ENCODE measurements at regions not wholly inside any gene's neighbourhood (a gene's known extent, or its start where the extent isn't known, plus 50 kb on each side); places are given as distances from the start of the nearest gene placed in this dataset.

GRCh38 chr14:26984311-26985177 lies 386.7 kb upstream of the NOVA1 start:
- no peaks in the 10 kb centered on the region for H3K9me3 ChIP-seq
- DNase-seq (peak in 4 of 5 donors; percentile 18 to 52 (median 32)), ATAC-seq (peak in 1 of 4 donors; percentile 59)
- peak; percentile 44 to 75 (median 60) for TF ChIP-seq CTCF (IDR thresholded peaks at IDR 0.05)
- no peak for TF ChIP-seq POLR2A (IDR thresholded peaks at IDR 0.05)
- no peak overlapping the region for H3K27ac ChIP-seq
- no peaks in the 10 kb centered on the region for H3K4me1 ChIP-seq
- H3K4me3 ChIP-seq, result no peak overlapping the region
- no peaks in the 10 kb centered on the region for H3K27me3 ChIP-seq
- WGBS, 4 donors, result 25 to 36% (median 29%) methylated on average over 9 of the region's 9 CpGs
- intact Hi-C loops (cut with DNase I), result loop anchor here in 5 of 10 donors (5.0 to 10.0 kb wide), 2 partner anchors 590 to 592 kb away; no protein-coding TSS in a partner anchor
- H3K36me3 ChIP-seq, result no peaks in the 10 kb centered on the region

GRCh38 chr14:26987744-26988363 lies 390.0 kb upstream of the NOVA1 start:
- intact Hi-C loops (cut with DNase I), result loop anchor here in 3 of 10 donors (10.0 kb wide), 1 partner anchor 593 kb away; no protein-coding TSS in a partner anchor

GRCh38 chr14:26990946-26991345 lies 393.1 kb upstream of the NOVA1 start:
- no peak overlapping the region for H3K4me3 ChIP-seq
- ATAC-seq, result no peak
- no peak overlapping the region for H3K27ac ChIP-seq
- no peaks in the 10 kb centered on the region for H3K36me3 ChIP-seq
- no peak for DNase-seq
- H3K9me3 ChIP-seq, result no peaks in the 10 kb centered on the region
- TF ChIP-seq POLR2A (IDR thresholded peaks at IDR 0.05) (no peak), CTCF (IDR thresholded peaks at IDR 0.05) (no peak)
- no peaks in the 10 kb centered on the region for H3K4me1 ChIP-seq
- no peaks in the 10 kb centered on the region for H3K27me3 ChIP-seq
- intact Hi-C loops (cut with DNase I), result no loop called here

More at GRCh38 chr14:26987744-26988363, 390.0 kb upstream of the NOVA1 start:
- DNase-seq (no peak), ATAC-seq (no peak)
- WGBS, 4 donors, result 74 to 79% (median 77%) methylated on average over 7 of the region's 7 CpGs
- Histone ChIP-seq H3K9me3 (no peaks in the 10 kb centered on the region), H3K27ac (no peak overlapping the region), H3K27me3 (no peaks in the 10 kb centered on the region), H3K4me3 (no peak overlapping the region), H3K36me3 (no peaks in the 10 kb centered on the region), H3K4me1 (no peaks in the 10 kb centered on the region)
- no peak for TF ChIP-seq POLR2A (IDR thresholded peaks at IDR 0.05)
- TF ChIP-seq CTCF (IDR thresholded peaks at IDR 0.05), result no peak

- TF ChIP-seq POLR2A (IDR thresholded peaks at IDR 0.05) (no peak), CTCF (IDR thresholded peaks at IDR 0.05) (no peak)
- no peak for ATAC-seq
- H3K4me1 ChIP-seq, result no peaks in the 10 kb centered on the region
- no peak for DNase-seq
- no peaks in the 10 kb centered on the region for H3K36me3 ChIP-seq
- intact Hi-C loops (cut with DNase I), result no loop called here
- 48 to 61% (median 52%) methylated on average over 3 of the region's 3 CpGs for WGBS, 4 donors
- no peaks in the 10 kb centered on the region for H3K9me3 ChIP-seq
- H3K27ac ChIP-seq, result no peak overlapping the region
- no peaks in the 10 kb centered on the region for H3K27me3 ChIP-seq
- H3K4me3 ChIP-seq, result no peak overlapping the region
Measured at GRCh38 chr14:26992403-26993115, 394.7 kb upstream of the NOVA1 start.

Measured in heart left ventricle (tissue), 16 donors.